ENCODE measurements at regions not wholly inside any gene's neighbourhood (a gene's known extent, or its start where the extent isn't known, plus 50 kb on each side); places are given as distances from the start of the nearest gene placed in this dataset.

DNA sequence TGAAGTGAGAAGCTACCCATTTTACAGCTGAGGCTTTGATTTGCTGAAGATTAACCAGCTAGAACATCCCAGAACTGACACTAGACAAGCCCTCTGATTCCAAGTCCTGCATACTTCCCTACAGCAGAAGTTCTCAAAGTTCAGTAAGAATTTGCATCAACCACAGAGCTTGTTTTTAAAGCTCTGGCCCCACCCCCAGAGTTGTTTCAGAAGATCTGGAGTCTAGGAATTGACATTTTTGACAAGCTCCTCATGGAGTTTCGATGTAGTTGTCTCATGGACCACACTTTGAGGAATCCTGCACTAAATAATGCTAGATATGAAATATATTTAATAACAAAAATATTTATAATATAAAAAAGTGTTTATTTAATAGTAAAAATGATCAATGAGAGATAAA, 120.3 kb upstream of the ADAMTS18 start:
- DNase-seq = no peak

GRCh38 chr16:77555791-77556190, 121.0 kb upstream of the ADAMTS18 start:
- no peak for DNase-seq

DNA sequence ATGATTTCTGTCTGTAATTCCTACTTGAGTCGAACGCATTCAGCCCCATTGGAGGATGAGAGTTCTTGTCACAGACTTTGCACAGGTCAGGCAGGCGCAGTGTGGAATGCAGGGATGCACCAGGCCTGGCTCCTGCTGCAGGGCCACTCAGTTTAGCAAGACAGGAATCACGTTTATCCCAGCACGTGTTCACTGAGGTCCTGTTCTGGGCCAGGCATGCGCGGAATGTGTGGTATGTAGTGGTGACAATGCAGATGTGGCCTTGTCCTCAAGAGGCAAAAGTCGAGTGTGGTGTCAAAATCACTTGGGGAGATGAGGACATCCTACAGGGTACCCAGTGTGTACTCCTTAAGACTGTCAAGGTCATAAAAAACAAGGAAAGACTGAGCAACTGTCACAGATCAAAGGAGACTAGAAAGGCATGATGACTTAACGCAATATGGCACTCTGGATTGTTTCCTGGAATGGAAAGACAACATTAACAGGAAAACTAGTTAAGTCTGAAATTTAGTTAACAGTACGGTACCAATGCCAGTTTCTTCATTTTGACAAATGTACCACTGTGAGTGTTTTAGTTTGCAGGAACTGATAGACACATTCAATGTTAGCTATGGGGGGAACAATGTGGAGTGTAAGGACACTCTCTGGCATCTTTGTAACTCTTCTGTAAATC, 121.5 kb upstream of the ADAMTS18 start:
- DNase-seq = no peak

- no peak for DNase-seq
These were observed 122.6 kb upstream of the ADAMTS18 start for GRCh38 chr16:77557385-77557784.

DNA sequence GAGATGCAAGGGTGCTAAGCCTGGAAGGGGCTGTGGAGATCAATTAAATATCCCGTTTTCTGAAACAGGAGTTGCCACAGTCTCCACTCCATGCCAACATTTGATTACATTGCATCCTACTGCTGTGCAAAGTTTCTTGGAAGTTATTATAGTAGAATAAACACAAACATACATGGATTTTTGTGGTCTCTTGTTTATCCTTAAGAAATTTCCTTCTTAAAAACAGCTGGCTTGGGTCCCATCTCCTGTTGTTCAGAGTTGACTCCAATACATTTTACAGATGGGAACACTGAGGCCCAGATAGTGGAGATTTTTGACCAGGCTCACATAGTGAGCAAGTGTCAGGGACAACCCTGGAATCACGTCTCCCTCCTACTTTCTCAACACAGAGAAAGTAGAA, 124.0 kb upstream of the ADAMTS18 start:
- no peak for DNase-seq

DNA sequence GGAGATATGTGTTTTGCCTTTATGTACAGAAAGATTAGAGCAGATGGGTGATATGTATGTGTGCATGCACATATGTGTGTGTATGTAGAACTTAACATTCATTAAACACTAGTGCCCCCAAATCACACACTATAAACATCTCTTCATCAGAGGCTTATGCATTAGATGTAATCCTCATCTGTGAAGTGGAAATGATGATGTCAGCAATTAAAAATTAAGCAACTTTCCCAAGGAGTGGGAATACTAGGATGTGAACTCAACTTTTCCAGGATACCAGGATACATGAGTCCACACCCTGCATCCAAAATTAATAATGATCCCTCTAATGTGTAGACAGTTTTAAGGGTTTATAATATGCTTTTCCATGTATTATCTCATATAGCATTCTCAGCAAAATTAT, 127.7 kb upstream of the ADAMTS18 start:
- DNase-seq = no peak

DNA sequence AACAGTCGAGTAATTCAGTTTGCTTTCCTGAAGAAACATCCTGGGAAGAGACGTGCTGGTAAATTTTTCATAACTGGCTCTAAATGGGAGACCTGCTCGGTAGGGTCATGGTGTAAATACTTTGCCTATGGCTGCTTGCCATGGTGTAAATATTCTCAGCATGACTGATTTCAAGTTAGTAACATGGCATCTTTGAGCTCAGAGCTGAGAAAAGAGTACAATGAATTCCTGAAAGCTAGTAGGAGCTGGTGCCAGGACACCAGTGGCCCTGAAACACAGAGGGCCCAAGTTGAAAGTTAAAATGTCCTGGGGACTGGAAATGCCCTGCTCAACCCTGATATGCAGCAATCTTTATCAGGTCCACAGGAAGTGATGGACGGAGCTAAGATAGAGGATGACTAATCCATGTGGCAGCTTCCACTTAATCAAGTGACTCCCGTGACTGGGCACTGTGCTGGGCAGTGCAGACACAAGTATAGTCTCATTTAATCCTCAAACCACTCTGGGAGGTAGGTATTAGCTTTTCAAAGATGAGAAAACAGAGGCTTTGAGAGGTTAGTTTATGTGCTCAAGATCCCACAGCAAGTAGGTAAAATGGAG, 130.1 kb upstream of the ADAMTS18 start:
- DNase-seq = no peak

- no peak for DNase-seq
These were observed 134.6 kb upstream of the ADAMTS18 start for GRCh38 chr16:77569406-77569805.

DNA sequence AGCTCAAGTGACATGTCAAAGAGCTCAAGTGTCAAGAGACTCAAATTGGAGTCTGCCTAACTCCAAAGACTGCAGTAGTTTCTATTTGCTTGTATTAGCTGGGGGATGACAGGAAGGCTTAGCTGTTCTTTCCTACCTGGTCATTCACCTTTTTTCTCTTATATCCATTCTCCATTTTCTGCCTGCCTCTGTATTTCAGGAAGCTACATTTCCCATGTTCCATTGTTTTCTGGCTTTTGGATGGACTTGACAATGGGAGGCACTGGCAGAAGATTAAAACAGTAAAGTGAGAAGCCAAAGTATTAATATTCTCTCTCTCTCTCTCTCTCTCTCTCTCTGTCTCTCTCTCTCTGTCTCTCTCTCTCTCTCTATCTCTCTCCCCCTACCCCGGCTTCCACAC, 135.7 kb upstream of the ADAMTS18 start:
- no peak for DNase-seq

DNA sequence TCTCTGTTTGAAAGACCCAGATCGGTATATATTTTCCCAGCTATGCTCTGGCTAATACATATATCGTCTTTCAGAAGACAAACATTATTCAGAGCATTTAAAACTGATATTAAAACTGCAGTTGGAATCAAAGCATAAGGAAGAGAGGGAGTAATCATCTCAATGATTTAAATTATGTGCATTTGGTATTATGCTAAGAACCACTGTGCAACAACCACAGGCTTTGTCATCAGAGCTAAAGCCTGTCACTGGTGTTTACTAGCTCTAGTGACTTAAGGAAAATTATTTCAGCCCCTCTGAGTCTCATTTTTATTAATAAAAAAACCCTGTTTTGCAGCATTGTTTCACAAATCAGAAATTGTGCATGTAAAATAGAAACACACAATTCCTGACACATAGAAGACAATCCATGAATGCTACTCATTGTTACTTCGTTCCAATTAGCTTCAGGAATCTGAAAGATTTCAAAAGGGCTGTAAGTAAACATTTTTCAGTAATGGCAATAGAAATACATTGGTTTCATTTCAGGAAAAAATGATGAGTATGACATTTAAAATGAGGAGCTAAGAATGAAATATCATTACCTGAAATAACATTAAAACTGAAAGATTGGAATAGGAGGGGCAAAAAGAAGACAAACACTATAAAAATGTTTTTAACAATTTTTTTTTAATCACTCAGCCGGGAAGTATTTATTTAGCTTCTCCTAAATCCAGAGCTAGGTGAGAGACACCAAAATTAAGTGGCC, 136.5 kb upstream of the ADAMTS18 start:
- DNase-seq = no peak

GRCh38 chr16:77574867-77575624, 140.2 kb upstream of the ADAMTS18 start:
- no peak for DNase-seq

- no peak for DNase-seq
These were observed 142.9 kb upstream of the NUDT7 start for GRCh38 chr16:77579351-77579891.

DNA sequence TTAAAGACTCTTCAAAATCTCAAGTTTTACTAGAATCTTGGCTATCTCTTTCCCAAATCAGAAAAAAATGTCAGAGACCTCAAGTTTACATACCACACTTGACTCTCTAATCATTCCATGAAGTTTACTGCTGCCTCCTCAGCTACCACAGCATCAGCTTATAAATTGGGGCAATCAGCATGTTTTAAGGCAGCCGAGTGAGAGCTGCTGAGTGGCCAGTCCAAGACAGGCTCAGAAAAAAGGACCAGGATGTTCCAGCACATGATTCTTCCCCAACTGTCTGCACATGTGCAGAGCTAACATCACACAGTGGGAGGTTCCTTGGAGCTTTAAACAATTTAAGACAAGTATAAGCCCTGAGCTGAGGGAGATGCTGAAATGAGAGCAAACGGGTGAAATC, 140.6 kb upstream of the NUDT7 start:
- DNase-seq = no peak

GRCh38 chr16:77584205-77584859, 138.0 kb upstream of the NUDT7 start:
- DNase-seq = peak; percentile 29 to 48

DNA sequence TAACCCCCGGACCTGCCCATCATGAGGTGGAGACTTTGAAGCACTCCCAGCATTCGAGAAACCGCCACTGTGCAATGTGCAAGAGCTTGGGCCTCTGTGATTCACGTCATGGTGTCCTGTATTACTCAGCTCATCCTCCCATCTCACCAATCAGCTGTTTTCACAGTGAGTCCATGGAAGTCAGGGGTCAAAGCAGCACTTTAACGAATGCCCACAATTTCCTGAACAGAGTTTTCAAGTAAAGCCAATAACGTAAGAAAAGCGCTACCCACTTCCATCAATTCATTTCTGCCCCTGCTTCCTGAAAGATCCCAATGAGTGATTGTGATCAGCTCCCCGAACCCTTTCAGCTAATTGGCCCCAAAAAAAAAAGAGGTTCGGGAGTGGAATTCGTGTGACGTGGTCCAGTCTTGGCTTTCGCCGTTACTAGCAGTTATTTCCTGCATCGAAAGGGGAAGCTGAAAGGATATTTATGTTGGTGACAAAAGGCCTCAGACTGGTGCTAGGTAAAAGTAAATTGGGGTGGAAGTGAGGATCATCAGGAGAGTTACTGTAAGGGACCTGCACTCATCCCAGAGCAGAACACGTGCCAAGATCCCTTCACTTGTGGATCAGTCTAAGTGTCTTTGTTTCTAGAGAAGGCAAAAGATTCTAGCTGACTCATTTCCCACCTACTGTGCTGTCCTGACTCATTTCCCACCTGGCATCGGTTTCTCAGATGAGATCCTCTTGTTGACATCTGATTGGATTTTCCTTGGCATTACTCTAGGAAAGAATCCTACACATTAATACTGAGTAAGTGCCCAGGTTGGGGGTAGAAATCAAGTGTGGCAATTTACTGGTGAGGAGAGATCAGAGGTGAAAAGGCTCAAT, 136.7 kb upstream of the NUDT7 start:
- DNase-seq = no peak

DNA sequence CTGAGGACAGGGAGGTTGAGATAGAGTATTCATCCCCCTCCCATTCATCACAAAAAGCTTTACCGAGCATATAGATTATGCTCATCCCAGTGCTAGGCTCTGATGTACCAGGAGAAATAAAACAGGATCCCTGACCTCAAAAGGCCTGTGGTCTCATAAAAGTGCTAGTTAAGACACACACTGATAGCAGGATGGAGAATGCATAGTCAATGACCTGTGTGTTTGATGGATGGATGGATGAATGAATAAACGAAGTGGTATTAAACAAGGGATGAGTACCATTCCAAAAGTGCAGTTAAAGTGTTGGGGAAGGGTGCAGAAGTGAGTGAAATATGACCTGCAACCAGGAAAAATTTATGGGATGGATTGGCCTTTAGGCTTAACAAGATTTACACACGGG, 133.9 kb upstream of the NUDT7 start:
- no peak for DNase-seq

DNA sequence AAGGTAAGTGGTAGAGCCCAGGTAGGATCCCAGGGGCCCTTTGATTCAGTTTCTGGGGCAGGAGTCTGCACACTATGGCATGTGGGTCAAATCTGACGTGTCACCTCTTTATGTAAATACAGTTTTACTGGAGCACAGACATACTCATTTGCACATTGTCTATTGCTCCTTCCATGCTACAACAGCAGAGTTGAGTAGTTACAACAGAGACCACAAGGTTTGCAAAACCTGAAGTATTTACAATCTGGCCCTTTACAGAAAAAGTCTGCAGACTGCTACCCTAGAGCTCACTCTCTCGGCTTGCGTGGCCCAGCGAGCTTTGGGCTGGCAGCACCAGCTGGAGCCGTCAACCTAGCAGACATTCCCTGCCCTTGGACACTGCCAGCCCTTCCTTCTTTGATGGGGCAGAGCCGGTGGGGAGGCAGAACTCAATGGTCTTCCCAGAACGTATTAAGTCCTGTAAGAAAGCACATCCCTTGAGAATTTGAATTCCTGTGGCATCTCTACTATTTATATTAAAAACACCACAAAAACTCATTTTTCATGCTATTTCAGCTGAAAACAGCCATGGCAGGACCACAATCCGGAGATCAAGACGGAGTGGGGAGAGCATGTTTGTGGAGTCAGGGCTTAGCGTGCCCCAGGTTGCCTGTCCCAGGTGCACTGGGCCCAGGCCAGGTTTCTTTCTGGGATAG, 133.1 kb upstream of the NUDT7 start:
- no peak for DNase-seq

DNA sequence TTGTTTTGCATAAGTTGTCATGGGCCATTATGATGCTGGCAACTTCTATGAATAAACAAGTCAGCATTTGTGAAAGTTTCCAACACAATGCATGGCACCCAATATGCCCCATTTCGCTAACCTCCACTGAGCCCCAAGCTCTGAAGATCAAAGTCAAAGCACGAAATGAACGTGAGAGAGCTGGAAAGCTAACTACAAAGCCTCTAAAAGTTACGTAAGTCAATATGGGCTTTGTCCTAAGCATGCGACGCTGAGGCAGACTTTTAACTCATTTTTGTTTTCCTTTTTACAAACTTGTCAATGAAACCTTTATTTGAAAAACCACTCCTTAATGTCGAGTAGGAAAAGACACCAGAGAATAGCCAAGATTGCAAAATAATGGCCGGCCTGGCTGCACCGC, 131.6 kb upstream of the NUDT7 start:
- no peak for DNase-seq

- DNase-seq = no peak
These were observed 131.0 kb upstream of the NUDT7 start for GRCh38 chr16:77591347-77591746.

DNA sequence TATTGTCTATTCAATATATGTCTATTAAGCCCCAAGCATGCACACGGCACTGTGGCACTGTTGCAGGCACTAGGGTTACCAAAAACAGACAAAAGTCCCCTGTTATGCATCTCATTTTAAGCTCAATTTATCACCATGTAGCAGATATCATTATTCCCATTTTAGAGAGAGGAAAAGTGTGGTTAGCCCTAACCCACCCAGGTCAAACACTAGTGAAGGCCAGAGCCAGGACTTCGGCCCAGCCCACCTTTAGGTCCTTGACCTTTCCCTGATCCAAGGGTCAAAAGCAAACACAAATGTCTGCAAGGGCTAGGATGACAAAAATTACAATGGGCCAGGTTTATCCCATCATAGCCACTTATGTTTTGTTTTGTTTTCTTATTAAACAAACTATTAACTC, 130.3 kb upstream of the NUDT7 start:
- no peak for DNase-seq

- no peak for DNase-seq
These were observed 128.3 kb upstream of the NUDT7 start for GRCh38 chr16:77594057-77594456.
